Small intestine (tissue), 7 donors: ENCODE measurements at regions not wholly inside any gene's neighbourhood (a gene's known extent, or its start where the extent isn't known, plus 50 kb on each side); places are given as distances from the start of the nearest gene placed in this dataset.
"Not testable (repeated sequence)": the region's sequence is repeated elsewhere in the genome, so short reads cannot be mapped to it uniquely, and the experiment has no call there.

Experiments used
- DNase-seq, 2 donors: peaks; one replicate each; pipeline versions ENCODE4 v3.0.0 to v3.0.0-alpha.2; 2013
- FAIRE-seq: peaks from 2 replicates; lab custom pipeline; 2012; peaks lifted over from hg19 to GRCh38; lab: Jason Lieb, UNC
- H3K27ac ChIP-seq, 3 donors: one replicate each; pipeline ENCODE4 v1.5.1; 2013; ENCODE audit warnings: low read length in 2 of 3, mild to moderate bottlenecking in 2 of 3, control low read depth in 1 of 3, inconsistent platforms in 1 of 3, low read depth in 1 of 3, moderate library complexity in 1 of 3
- H3K27me3 ChIP-seq, 3 donors: one replicate each; pipeline ENCODE4 v1.6.1; 2013; ENCODE audit warnings: low read length in 3 of 3, inconsistent platforms in 1 of 3; ENCODE audit not compliant: control insufficient read depth in 3 of 3, insufficient read depth in 3 of 3
- H3K36me3 ChIP-seq, 3 donors: one replicate each; pipeline ENCODE4 v1.6.1; 2013; ENCODE audit warnings: low read length in 3 of 3, inconsistent platforms in 1 of 3, low read depth in 1 of 3, mild to moderate bottlenecking in 1 of 3, moderate library complexity in 1 of 3; ENCODE audit not compliant: control insufficient read depth in 3 of 3, insufficient read depth in 2 of 3
- H3K4me1 ChIP-seq, 3 donors: one replicate each; pipeline ENCODE4 v1.6.1; 2013; ENCODE audit warnings: low read length in 2 of 3, inconsistent platforms in 1 of 3, low read depth in 1 of 3, mild to moderate bottlenecking in 1 of 3, moderate library complexity in 1 of 3; ENCODE audit not compliant: control insufficient read depth in 3 of 3, insufficient read depth in 2 of 3
- H3K4me3 ChIP-seq, 3 donors: one replicate each; pipeline ENCODE4 v1.5.1; 2013; ENCODE audit warnings: low read length in 3 of 3, control low read depth in 1 of 3, inconsistent platforms in 1 of 3, low read depth in 1 of 3, mild to moderate bottlenecking in 1 of 3, moderate library complexity in 1 of 3
- H3K9me3 ChIP-seq, 2 donors: one replicate each; pipeline ENCODE4 v1.6.1; 2013; ENCODE audit warnings: low read depth in 1 of 2, low read length in 1 of 2; ENCODE audit not compliant: control insufficient read depth in 2 of 2, insufficient read depth in 1 of 2
- WGBS, 3 donors: extraction: QIAGEN DNeasy Blood & Tissue Kit; methylation state at CpG; one replicate each; pipeline ENCODE4 v1.1.7; 2013; 5-methylcytosine and 5-hydroxymethylcytosine counted together
- donor health status: healthy with polysubstance abuse.
- donor health status: control.
- donor health status: control.
- donor health status: Bipolar disorder and iron deficiency.
- donor health status: healthy.

DNA sequence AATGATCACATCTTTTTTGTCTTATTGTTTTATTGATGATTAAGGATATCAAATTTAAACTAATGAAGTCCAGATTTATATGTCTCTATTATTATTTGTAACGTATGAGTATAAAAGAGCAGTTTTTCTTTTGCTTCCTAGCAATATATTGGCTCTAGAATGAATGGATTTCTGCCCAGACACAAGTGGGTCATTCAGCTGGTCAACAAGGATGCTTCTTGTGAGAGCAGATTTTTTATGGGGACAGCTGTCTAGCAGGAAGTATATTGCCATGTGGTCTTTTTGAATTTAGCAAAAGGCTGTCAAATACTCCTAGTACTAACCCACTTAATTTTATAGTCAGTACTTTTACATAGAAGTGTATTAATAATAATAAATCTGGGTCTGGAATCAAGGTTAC lies 1071.1 kb upstream of the FLRT2 start:
- FAIRE-seq (no peak), DNase-seq (no peak)
- no peaks in the 10 kb centered on the region for H3K4me1 ChIP-seq
- no peak overlapping the region for H3K4me3 ChIP-seq
- no peaks in the 10 kb centered on the region for H3K27me3 ChIP-seq
- WGBS, 3 donors = 38 to 65% (median 46%) methylated on average over 1 of the region's 1 CpG
- H3K27ac ChIP-seq = no peak overlapping the region
- H3K9me3 ChIP-seq = no peaks in the 10 kb centered on the region
- H3K36me3 ChIP-seq = no peaks in the 10 kb centered on the region

DNA sequence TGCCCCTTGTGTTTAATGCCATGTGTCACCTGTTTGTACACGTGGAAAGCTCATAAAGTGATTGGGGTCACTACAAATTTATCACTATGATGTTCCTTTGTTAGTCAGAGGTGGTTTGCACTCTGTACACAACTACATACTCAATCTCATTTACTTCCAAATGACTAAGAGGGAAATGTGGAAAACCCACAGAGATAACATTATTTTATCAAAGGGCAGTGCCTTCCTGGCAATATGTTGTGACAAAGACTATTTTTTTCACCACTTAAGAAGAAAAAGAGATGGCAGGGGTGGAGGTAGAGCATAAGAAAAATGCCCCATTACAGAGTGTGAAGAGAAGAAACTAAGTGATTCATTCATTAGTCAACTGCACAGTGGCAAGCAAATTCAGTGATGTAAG lies 1064.1 kb upstream of the FLRT2 start:
- no peak overlapping the region for H3K27ac ChIP-seq
- no peaks in the 10 kb centered on the region for H3K27me3 ChIP-seq
- H3K4me1 ChIP-seq = no peaks in the 10 kb centered on the region
- DNase-seq (no peak), FAIRE-seq (no peak)
- H3K4me3 ChIP-seq = no peak overlapping the region
- 8 to 29% (median 10%) methylated on average over 1 of the region's 1 CpG for WGBS, 3 donors
- no peaks in the 10 kb centered on the region for H3K36me3 ChIP-seq
- no peaks in the 10 kb centered on the region for H3K9me3 ChIP-seq

DNA sequence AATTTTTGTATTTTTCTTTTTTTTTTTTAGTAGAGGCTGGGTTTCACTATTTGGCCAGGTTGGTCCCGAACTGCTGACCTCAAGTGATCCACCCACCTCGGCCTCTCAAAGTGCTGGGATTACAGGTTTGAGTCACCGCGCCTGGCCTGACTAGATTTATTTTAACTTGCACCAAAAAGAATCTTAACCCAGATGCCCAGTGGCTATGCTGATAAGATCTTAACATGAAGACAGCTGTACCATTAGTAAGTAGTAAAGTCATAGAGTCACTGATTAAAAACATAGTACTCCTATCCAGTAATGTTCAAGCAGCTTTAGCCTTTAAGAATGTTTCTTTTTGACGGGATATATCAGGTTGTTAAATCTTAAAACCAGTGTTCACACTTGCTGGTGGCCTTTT lies 1061.8 kb upstream of the FLRT2 start:
- no peaks in the 10 kb centered on the region for H3K4me1 ChIP-seq
- H3K4me3 ChIP-seq = no peak overlapping the region
- no peaks in the 10 kb centered on the region for H3K36me3 ChIP-seq
- H3K27ac ChIP-seq = no peak overlapping the region
- DNase-seq (no peak), FAIRE-seq (no peak)
- H3K27me3 ChIP-seq = no peaks in the 10 kb centered on the region
- WGBS, 3 donors = 67 to 71% (median 71%) methylated on average over 5 of the region's 5 CpGs
- H3K9me3 ChIP-seq = no peaks in the 10 kb centered on the region

DNA sequence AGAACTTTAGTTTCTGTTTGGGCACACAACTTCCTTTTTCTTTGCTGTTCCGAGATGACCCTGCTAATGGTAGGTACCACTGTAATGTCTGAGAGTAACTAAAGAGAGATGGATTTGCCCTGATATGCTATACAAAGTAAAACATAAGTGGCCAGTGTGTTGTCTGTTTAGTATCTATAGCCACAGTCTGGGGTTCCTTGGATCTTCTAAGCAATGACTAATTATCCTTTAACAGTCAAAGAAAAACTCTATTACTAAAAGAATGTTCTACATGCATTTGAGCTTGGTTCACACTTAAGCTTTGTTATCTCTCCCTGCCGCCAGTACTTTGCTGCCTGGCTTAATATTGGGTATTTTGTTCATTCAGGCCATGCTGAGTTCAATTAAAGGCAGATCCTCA lies 1051.9 kb upstream of the FLRT2 start:
- H3K27me3 ChIP-seq = no peaks in the 10 kb centered on the region
- no peaks in the 10 kb centered on the region for H3K9me3 ChIP-seq
- 57 to 76% (median 72%) methylated on average over 2 of the region's 2 CpGs for WGBS, 3 donors
- DNase-seq = no peak
- no peak overlapping the region for H3K4me3 ChIP-seq
- H3K4me1 ChIP-seq = no peaks in the 10 kb centered on the region
- no peaks in the 10 kb centered on the region for H3K36me3 ChIP-seq
- no peak overlapping the region for H3K27ac ChIP-seq
- FAIRE-seq = no peak

DNA sequence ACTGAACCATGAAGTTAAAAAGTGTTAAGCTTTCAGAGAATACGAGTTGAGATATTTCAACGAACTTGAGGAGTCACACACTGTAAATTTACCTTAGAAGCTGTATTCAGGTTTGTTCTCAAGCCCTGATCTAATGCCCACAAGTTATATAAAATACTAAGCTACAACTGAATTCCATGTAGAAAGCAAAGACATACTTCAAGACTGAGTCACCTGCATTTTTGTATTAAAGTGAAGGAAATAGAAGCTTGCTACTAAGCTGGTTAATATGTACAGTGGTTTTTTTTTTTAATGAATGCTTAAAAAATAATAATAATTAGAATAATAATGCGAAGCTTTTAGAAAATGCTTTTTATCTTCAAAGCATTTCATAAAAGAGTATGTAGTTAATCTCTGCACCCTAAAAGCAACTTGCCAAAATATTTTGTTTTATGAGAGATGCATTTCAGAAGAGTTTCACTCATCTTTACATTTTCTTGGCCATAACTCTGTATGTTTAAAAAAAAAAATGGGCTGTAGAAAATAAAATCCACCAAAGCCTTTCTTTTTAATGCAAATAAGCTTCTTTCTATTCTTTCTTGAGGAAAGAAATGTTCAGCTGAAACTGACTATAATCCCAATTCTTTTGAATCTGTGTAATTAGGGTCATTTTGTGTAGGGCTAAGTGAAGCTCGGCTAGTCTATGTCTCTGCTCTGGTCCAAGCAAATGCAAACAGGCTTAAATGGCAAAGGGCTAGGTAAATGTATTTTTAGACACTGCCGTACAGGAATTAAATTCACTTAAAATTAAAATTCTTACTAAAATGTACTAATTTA lies 1047.5 kb upstream of the FLRT2 start:
- FAIRE-seq = no peak
- 74 to 90% (median 77%) methylated on average over 5 of the region's 5 CpGs for WGBS, 3 donors
- Histone ChIP-seq H3K27ac (no peak overlapping the region), H3K4me1 (no peaks in the 10 kb centered on the region), H3K36me3 (no peaks in the 10 kb centered on the region), H3K27me3 (no peaks in the 10 kb centered on the region), H3K4me3 (no peak overlapping the region), H3K9me3 (no peaks in the 10 kb centered on the region)
- no peak for DNase-seq

DNA sequence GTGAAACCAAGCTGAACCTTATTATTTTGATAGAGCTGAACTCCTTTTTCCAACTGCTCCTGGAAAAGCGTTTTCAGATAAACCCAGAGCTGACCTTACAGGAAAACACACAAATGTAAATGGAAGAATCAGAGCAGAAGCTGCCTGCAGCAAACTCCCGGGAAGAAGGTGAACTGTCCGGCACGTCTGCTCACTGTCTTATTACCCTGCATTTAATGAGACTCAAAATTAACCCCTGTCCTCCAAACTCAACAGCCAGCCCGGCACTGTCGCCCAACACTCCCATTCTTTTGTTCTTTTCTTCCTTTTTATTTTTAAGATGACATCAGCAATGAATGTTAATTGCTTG lies 1046.9 kb upstream of the FLRT2 start:
- Histone ChIP-seq H3K36me3 (no peaks in the 10 kb centered on the region), H3K4me1 (no peaks in the 10 kb centered on the region), H3K27me3 (no peaks in the 10 kb centered on the region), H3K4me3 (no peak overlapping the region), H3K9me3 (no peaks in the 10 kb centered on the region), H3K27ac (no peak overlapping the region)
- FAIRE-seq = no peak
- WGBS, 3 donors = 56 to 73% (median 72%) methylated on average over 6 of the region's 6 CpGs
- no peak for DNase-seq

DNA sequence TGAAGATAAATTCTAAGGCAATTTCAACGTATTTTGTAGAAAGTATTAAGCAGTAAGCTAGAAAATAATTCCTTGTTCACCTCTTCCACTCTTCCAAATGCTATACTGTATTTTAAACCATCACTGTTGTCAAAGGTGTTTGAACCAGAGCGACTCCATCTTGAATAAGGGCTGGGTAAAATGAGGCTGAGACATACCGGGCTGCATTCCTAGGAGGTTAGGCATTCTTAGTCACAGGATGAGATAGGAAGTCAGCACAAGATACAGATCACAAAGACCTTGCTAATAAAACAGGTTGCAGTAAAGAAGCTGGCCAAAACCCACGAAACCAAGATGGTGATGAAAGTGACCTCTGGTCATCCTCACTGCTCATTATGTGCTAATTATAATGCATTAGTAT lies 1045.7 kb upstream of the FLRT2 start:
- DNase-seq, H3K9me3 ChIP-seq, H3K4me1 ChIP-seq, H3K4me3 ChIP-seq, H3K27ac ChIP-seq, H3K27me3 ChIP-seq, H3K36me3 ChIP-seq, FAIRE-seq: not testable (repeated sequence)
- WGBS, 3 donors = 47 to 75% (median 61%) methylated on average over 4 of the region's 4 CpGs

DNA sequence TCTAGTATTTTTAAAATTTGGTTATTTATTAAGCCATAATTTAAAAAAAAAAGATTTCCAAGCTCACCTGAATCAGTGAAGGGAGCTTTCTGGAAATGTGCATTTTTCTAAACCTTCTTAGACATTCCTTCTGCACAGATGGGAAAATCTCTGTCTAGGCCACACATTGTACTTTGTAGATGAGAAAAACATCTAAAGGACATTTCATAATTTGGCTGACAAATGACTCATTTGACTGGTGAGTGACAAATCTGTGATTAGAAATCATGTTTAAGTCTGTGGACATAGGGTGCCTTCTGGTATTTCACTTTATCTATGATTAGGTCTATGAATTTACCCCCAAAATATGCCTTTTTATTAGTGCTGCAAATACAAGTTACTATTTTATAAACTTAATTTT lies 1044.9 kb upstream of the FLRT2 start:
- Histone ChIP-seq H3K4me1 (no peaks in the 10 kb centered on the region), H3K4me3 (no peak overlapping the region), H3K27ac (no peak overlapping the region), H3K9me3 (peaks cover 0 to 2% of the 10 kb centered on the region in 2 donors), H3K27me3 (no peaks in the 10 kb centered on the region), H3K36me3 (no peaks in the 10 kb centered on the region)
- DNase-seq (no peak), FAIRE-seq (no peak)

DNA sequence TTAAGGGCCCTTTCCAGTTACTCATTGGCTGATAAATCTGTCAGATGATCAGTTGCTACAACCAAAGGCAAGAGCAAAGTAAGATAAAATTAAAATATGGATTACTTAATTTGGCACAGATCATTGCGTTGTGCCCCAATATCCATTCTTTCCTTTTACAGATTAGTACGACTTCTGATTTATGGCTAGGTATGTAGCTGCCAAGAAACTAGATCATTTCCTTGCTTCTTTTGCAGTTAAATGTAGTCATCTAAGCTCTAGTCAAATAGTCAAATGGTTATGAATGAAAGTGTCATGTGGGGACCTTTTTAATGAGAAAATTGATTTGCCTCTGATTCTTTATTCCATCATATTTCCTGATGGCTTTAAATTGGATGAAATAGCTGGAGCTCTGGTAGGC lies 1039.9 kb upstream of the FLRT2 start:
- Histone ChIP-seq H3K9me3 (peaks cover 3 to 4% of the 10 kb centered on the region in 2 donors), H3K4me3 (no peak overlapping the region), H3K27me3 (no peaks in the 10 kb centered on the region), H3K36me3 (no peaks in the 10 kb centered on the region), H3K4me1 (no peaks in the 10 kb centered on the region), H3K27ac (no peak overlapping the region)
- FAIRE-seq (no peak), DNase-seq (no peak)
- 78 to 83% (median 81%) methylated on average over 2 of the region's 2 CpGs for WGBS, 3 donors
